A204.1 (cell line): ENCODE measurements at regions not wholly inside any gene's neighbourhood (a gene's known extent, or its start where the extent isn't known, plus 50 kb on each side); places are given as distances from the start of the nearest gene placed in this dataset.

Experiments
- FAIRE-seq: peaks from 2 replicates; lab custom pipeline; 2012; peaks lifted over from hg19 to GRCh38; lab: Jason Lieb, UNC

DNA sequence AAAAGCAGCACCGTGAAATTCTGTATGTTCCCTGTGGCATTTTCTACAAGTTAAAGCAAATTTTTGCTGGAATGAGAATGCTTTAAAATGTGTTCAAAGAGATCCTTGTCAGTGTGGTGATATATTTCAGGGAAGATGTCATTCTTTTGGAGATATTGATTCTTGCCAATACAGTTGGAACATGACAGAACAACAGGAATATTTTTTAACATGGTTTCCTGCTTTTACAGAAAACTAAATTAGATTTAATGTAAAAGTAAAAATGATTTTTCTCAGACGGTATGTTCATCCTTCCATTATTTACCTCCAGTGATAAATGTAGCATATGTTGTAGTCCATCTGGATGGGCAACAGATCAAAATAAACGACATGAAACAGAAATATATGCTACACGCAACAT lies 474.8 kb downstream of the TMA16 start:
- no peak for FAIRE-seq

DNA sequence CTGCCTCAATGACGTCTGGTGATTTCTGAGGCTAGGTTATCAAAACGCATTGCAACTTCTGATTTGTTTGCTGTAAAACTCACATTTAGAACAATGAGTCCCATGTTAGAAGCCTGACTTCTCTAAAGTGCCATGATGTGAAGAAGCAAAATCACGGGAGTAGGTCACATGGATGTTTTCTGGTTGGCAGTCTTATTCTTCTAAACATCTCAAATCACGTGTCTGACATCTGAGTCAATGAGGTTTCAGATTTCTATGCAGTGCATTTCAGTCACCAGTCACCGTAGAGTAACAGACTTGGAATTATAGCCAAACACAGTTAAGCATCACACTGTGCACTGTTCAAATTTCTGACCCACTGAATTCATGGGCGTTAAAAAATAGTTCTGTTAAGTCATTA lies 482.1 kb downstream of the TMA16 start:
- no peak for FAIRE-seq

DNA sequence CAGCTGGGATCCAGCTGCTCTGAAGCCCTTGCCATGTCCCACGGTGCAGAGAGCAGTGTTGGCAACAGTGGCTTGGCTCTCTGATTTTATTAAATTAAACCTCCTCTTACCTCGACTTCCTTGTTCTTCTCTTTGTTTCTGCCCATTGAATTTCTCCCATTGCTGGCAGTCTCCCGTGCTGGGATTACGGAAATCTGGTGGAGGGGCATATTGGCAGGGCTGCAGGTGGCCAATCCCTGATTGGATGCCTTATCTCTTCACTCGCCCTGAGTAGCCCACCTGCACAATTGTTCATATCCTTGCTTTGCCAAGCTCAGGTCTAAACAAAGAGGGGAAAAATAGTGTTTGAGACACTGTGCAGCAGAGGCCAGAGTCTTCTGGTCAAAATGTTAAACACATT lies 493.9 kb downstream of the TMA16 start:
- FAIRE-seq, result no peak

DNA sequence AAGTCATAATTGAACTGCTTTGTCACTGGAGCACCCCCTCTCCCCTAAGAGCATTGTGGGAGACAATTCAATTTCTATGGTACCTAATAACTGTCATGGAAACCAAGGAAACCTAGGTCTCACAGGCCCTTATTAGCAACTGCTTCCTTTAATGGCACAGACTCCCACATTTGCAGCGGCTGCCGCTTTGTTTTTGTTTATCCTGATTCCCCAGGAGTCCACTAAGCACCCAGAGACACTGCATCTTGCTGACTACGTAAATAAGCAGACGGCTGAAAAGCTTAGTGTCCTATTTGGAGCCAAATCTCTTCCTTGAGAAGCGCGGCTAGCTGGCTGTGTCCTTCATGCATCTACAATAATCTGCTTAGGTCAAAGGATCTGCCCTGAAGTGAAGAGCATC lies 494.4 kb downstream of the TMA16 start:
- FAIRE-seq, result no peak

DNA sequence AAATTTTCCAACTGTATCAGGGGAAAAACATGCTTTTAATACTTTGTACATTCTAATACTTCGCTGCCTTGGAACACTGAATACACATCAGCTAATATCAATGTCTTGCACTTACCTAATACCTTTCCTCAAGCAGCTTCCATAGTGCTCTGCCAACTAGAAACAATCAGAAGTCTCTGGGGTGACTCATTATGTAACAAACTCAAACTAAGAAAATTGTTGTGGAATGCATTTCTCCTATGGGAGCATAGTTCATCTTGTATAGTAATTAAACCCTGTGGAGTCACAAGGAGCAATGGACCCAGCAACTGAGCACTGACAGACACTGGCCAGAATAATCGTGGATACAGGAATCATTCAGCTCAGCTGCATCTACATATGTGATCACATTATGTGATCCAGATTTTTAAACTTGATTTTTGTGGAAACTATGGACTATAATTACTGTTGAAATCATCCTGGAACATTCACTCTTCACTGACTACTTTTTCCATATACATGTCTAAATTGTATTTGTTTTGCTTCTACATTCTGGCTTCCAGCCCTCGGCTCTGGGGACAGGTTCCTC lies 496.9 kb downstream of the TMA16 start:
- FAIRE-seq, result no peak

DNA sequence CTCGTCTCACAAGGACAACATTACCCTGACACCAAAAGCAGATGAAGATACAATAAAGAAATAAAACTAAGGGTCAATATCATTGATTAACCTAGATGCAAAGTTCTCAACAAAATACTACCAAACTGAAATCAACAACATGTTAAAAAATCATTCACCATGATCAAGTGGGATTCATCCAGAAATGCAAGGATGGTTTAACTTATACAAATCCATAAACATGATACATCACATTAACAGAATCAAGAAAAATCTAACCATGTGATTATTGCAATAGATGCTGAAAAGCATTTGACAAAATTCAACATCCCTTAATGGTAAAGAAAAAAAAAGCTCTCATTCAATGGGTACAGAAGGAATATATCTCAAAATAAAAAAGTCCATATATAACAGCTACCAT lies 514.9 kb downstream of the TMA16 start:
- FAIRE-seq, result no peak

DNA sequence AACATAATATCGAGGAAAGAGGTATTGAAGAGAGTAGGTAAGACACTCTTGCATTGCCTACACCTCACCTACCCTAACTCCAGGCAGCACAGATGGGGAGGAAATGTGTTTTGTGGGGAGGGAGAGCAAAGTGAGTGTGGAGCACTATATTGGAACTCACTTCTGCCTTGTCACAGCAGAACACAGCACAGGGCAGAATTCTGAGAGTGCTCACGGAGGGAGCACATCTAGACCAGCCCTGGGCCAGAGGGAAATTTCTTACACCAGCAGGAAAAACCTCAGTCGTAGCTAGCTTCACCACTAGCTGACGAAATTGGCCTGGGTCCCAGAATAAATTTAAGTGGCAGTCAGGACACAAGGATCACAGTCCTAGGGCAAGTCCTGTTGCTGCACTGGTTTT lies 517.3 kb downstream of the TMA16 start:
- no peak for FAIRE-seq

DNA sequence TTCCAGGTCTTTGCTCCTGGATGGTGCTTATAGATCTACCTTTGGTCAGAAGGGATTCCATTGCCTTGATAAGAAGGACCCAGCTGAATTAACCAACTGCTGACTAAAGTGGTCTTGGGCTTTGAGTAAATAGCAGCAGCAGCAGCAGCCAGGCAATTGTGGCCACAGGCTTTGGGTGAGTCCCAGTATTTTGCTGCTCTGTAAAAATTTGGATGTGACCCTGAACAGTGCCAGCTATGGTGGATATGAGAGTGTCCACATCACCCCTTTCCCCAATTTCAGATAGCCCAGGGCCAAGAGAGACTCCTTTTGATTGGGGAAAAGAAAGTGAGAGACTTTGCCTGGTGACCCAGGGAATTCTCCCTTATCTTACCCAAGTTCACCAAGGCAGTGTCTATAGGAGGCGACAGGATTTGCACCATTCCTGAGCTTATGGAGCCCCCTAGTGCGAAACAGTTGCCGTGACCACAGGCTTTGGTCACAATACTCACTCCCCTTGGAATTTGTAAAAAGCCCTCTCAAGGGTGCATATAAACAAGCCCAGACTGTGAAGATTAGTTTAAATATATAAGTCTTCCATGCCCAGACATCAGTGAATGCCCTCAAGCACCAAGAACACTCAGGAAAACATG lies 518.0 kb downstream of the TMA16 start:
- FAIRE-seq, result no peak

DNA sequence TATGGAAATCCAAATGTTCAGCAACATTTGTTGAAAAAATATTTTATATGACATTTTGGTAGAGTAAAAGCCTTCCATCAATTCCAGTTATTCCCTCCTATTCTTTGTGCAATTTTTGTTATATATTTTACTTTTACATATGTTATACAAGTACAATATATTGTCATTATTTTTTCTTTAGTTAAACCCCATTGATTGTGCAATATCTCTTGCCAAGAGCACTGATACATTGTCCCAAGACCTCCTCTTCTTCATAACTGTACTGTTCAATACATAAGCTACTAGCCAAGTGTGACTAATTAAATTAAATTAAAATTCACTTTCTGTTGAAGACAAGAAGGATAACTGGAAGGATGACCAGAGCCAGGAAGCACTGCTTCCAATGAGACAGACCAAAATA lies 527.5 kb downstream of the TMA16 start:
- FAIRE-seq, result no peak

DNA sequence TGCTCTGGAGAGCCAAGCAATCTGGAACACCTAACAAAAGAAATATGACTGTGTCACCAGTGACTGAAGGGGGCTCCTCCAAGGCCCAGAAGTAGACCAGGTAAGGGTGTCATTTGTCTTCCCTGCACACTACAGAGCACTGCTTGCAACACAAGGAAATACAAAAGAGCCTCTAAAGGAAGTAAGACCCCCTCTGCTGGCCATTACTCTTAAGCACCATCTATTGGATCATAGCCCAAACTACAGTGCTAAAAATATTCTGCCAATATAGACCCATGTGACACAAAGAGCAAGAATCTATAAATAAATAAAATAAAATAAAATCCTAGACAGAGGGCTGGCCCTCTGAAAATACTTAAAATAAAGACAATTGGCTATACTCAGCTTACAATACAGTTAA lies 528.7 kb downstream of the TMA16 start:
- FAIRE-seq, result no peak

DNA sequence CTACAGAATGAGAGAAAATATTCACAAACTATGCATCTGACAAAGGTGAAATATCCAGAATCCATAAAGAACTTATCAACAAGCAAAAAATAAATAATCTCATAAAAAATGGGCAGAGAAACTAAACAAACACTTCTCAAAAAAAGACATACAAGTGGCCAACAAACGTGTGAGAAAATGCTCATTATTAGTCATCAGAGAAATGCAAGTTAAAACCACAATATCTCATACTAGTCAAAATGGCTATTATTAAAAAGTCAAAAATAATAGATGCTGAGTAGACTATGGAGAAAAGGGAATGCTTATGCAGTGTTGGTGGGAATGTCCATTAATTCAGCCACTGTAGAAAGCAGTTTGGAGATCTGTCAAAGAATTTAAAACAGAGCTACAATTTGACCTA lies 533.3 kb downstream of the TMA16 start:
- FAIRE-seq, result no peak

DNA sequence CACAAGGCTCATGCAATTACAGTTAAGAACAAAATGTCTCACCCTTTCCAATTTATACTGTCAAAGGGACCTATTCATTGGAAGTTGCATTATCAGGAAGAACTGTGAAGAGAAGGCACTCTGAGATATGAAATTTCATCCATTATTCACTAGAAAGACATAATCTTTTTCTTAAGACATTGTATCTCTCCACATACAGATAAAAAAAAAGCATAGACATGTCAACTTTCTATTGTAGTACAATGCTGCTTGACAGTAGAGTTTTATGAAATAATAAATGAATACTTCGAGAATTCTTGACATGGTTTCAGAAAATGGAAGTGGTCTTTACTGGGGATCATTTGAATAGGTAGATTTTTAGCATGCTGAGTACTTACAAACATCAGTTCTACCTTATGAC lies 545.0 kb downstream of the TMA16 start:
- no peak for FAIRE-seq

DNA sequence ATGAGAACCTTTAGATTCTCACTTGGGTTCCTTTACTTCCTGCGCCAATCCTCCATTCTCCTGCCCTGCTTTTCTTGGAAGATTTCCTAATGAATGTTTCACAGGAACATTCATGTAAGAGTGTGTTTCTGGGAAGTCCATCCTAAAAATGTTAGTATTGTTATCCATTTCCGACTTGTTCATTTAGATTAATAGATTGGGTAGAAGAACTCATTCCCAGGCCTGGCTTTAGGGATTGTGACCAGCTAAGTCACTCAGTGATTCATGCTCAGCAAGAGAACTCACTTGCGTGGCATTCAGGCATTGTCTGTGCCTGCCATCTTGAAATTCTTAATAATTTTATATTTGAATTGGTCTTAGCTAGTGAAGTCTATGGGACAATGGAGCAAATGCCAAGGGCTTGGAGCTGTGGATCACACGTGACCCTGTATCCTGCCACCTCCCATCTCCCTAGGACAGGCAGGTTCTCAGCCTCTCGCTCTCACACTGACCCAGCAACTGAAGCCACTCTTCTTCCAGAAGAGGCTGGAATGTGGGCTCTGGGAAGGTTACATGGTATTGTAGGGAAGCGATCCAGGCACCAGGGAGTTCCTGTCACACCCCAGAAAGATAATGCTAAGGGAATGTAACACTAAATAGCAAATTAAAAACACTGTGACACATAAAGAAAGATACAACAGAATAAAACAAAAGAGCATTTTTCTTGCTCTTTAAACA lies 562.1 kb downstream of the TMA16 start:
- no peak for FAIRE-seq

DNA sequence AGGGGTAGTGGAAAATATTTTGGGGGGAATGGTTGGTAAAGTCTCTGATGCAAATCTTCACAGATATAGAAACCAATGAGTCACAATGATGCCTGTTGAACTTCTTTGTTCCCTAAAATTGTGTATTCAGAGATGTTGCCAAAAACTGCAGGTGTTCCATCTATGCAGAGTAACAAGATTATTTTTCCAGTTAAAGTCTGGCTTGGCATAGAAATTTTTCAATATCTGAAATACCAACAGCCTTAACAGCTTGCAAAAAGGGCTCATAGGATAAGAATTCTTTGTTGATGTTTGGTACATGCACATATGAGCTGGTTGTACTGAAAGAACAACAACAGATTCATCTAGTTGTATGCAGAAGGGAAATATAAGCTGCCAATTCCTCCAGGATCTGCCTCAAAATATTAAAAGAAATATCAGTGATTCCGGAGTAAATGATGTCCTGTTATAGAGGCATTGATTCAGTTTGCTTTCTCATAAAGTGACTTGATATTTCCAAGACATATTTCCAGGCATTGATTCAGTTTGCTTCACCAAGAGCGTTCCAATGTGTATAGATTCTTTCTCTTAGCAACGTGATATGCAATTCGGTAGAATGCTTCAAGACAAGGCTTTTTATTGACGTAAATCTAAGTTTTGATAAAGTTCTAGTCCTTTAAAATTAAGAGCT lies 564.4 kb downstream of the TMA16 start:
- no peak for FAIRE-seq

DNA sequence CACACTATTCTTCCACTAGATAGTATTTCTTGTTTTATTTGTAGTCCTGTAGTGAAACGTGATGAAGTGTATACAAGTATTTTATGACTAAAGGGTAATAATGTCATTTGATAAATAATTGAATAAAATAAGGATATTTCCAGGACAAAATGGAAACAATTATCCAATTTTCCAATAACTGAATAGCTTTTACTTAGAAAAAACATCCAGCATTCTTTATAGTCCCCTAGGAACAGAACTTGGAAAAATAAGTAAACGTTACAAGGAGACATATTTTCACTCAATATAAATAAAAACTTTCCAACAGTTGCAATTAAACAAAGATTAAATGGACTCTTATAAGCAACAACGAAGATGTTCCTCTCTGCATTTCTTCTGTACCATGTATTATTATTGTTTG lies 566.0 kb downstream of the TMA16 start:
- no peak for FAIRE-seq

DNA sequence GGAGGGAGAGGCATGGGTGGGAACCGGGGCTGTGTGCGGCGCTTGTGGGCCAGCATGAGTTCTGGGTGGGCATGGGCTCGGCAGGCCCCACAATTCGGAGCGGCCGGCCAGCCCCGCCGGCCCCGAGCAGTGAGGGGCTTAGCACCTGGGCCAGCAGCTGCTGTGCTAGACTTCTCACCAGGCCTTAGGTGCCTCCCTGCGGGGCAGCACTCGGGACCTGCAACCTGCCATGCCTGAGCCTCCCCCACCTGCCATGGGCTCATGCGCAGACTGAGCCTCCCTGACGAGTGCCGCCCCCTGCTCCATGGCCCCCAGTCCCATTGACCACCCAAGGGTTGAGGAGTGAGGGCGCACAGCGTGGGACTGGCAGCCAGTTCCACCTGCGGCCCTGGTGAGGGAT lies 573.9 kb downstream of the TMA16 start:
- FAIRE-seq, result no peak

DNA sequence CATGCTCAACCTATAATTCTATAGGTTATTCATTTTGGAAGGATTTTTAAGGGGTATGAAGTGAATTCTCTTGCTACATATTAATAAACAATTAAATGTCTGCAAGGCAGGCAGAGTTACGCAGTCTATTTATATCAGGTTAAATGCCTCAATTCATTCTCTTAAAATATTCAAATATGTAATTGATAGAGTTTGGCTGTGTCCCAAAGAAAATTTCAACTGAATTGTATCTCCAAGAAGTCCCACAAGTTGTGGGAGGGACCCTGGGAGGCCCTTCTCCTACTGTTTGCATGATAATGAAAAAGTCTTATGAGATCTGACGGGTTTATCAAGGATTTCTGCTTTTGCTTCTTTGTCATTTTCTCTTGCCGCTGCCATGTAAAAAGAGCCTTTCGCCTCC lies 576.1 kb downstream of the TMA16 start:
- FAIRE-seq, result no peak

DNA sequence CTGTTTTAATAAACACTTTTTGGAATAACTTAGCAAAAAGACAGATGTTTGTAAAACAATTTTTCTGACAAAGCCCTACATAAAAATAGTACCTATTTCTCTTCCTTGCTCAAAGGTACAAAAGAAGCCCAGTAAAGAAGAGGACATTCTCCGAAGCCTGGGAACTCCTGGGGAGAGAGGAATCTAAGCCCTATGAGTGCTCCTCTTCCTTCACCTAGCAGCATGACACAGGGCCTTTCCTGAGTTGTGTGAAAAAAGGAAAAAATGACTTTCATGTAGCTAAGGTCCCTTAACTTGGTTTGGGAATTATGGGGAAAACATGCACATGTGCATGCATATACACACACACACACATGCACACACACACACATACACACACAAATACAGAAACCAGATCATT lies 586.9 kb downstream of the TMA16 start:
- FAIRE-seq, result no peak

DNA sequence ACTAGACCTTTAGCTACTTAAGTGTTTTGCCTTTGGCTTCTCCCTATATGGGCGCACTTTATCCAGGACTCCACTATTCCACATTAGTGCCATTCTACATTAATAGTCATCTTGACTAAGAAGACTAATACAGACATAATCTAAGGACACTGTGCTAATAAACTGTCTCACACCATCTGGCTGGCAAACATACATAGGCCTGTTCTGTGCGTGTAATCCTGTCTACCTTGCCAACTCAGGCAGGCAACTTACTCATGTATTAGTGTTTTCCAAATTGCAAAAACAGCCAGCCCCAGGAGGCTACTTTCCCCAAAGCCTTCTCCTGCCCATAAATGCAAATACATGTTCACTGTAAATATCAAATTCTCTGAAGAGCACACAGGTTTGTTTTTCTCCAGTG lies 587.3 kb downstream of the TMA16 start:
- no peak for FAIRE-seq

DNA sequence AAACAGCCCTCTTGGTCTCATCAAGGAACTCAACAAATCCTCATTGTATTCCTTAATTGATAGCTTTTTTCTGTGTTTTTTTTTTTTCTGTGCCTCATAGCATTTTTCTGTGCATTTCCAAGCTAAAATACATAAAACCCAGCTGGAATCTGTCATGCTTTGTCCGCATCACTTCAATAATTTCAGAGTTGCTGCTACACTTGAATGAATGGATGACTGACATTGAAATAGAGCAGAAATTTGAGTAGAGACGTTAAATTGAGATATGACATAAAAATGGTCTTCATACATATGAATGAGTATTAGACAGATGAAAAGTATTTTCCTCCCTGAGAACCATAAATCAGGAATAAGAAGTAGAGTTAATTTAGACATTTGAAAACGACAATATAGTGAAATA lies 593.2 kb downstream of the TMA16 start:
- FAIRE-seq, result no peak

DNA sequence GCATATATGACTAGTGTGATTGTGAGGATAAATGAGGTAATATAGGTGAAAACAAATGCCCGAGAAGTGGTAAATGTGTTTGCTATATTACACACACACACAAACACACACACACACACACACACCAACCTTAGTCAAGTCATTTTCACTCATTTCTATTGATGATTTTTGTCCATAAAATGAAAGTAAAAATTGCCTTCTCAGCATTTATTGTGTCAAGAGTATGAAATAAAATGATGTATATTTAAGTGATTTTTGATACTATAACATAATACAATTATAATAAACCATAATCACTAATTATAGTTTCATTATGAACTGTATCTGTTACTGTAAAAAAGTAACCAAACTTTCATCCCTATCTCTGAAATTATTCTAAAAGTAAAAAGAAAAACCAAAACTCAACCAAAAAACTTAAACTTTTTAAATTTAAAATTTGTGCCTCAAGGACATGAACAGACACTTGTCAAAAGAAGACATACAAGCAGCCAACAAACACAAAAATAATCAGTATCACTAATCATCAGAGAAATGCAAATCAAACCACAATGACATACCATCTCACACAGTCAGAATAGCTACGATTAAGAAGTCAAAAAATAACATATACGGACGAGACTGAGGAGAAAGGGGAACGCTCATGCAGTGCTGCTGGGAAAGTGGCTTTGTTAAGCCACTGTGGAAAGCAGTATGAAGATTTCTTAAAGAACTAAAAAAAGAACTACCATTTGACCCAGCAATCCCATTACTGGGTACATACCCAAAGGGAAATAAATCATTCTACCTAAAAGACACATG lies 601.0 kb downstream of the TMA16 start:
- peak; percentile 11 for FAIRE-seq

DNA sequence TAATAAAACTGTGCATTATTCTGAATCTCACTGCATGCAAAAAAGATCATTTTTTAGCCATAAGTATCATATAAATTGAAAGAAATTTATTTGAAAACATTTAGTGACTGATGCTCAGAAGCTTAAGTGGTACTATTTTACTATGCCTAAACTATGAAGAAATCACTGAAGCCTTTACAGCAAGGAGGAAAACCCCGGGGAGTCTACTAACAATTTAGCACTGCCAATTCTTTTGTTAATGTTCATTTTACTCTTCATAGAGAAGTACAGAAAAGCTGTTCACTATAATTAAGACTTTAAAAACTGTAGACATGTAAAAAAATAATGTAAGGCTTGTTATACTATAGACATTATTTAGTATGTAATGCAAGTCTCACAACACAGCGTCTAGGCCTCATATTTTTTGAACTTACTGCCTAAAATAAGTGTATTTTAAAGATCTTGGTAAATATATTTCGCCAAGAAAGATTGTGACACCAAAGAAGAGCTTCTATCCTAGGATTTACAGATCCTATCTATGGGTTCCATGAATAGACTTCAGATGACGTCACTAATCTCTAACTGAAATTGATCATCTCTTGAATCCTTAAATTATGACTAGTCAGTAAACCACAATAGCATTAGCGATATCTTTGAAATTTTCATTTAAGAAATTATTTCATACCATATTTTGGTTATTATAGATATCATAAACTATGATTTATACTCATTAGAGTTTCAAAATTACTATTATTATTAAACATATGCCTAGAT lies 602.5 kb downstream of the TMA16 start:
- FAIRE-seq, result no peak
